Retinal pigment epithelial cell (primary cell): ENCODE measurements at regions not wholly inside any gene's neighbourhood (a gene's known extent, or its start where the extent isn't known, plus 50 kb on each side); places are given as distances from the start of the nearest gene placed in this dataset.
"Not testable (repeated sequence)": the region's sequence is repeated elsewhere in the genome, so short reads cannot be mapped to it uniquely, and the experiment has no call there.

ENCODE experiments used
- DNase-seq: peaks from one replicate; pipeline ENCODE4 v3.0.0-alpha.2; 2010; ENCODE audit warnings: low read depth
- H3K4me3 ChIP-seq: 2 replicates; pipeline ENCODE4 v1.5.1; 2011; ENCODE audit warnings: mild to moderate bottlenecking, low read length, control low read depth, moderate library complexity
- CTCF ChIP-seq: conservative IDR thresholded peaks from 2 replicates; pipeline ENCODE4 v1.5.1; 2011; ENCODE audit warnings: low read depth, low read length, control low read depth, inconsistent platforms

- no peak for TF ChIP-seq CTCF
- no peak for DNase-seq
- H3K4me3 ChIP-seq = no peak overlapping the region
These were observed 774.9 kb upstream of the CDH10 start for GRCh38 chr5:25419684-25420083.

- no peak overlapping the region for H3K4me3 ChIP-seq
- no peak for DNase-seq
- TF ChIP-seq CTCF = no peak
These were observed 774.2 kb upstream of the CDH10 start for GRCh38 chr5:25418978-25419377.

GRCh38 chr5:25418319-25418859 is 773.6 kb upstream of the CDH10 start:
- H3K4me3 ChIP-seq = no peak overlapping the region
- no peak for TF ChIP-seq CTCF
- DNase-seq = no peak

GRCh38 chr5:25416960-25417359 is 772.2 kb upstream of the CDH10 start:
- no peak for TF ChIP-seq CTCF
- H3K4me3 ChIP-seq = no peak overlapping the region
- DNase-seq = no peak

- DNase-seq = no peak
- TF ChIP-seq CTCF = no peak
- no peak overlapping the region for H3K4me3 ChIP-seq
These were observed 771.2 kb upstream of the CDH10 start for GRCh38 chr5:25415970-25416369.

- no peak for TF ChIP-seq CTCF
- no peak for DNase-seq
- H3K4me3 ChIP-seq = no peak overlapping the region
These were observed 770.0 kb upstream of the CDH10 start for GRCh38 chr5:25414742-25415141.

- H3K4me3 ChIP-seq = no peak overlapping the region
- DNase-seq = no peak
- no peak for TF ChIP-seq CTCF
These were observed 767.4 kb upstream of the CDH10 start for GRCh38 chr5:25412116-25412661.

- not testable (repeated sequence) for H3K4me3 ChIP-seq, DNase-seq
These were observed 762.6 kb upstream of the CDH10 start for GRCh38 chr5:25407365-25407764.
